IMR-90 (cell line): ENCODE measurements at regions not wholly inside any gene's neighbourhood (a gene's known extent, or its start where the extent isn't known, plus 50 kb on each side); places are given as distances from the start of the nearest gene placed in this dataset.
"Not testable (repeated sequence)": the region's sequence is repeated elsewhere in the genome, so short reads cannot be mapped to it uniquely, and the experiment has no call there.

Experiments used
- ATAC-seq: fragments of 200-7000 bp; cut with Tn5 transposase; 2 replicates; pipeline ENCODE4 v1.9.1; 2020; ENCODE audit warnings: low read depth, mild to moderate bottlenecking, moderate library complexity
- BruUV-seq: library from RNA; stranded (reverse); fragments of 400-500 nt; replicated peaks from 2 replicates; lab custom pipeline; 2021; lab: Mats Ljungman, UMichigan
- CTCF ChIA-PET: fragments of 300-600 bp; formaldehyde crosslinking; extraction: SDS; loops from one replicate; lab custom pipeline; 2021; ENCODE audit warnings: antibody characterized with exemption; lab: Yijun Ruan, JAX
- POLR2A ChIA-PET: fragments of 300-600 bp; sonication (Branson Sonifier 250); formaldehyde crosslinking; loops from one replicate; lab custom pipeline; 2022; ENCODE audit warnings: antibody characterized with exemption; ENCODE audit not compliant: unreplicated experiment; lab: Charles Lee
- DNase-seq: peaks from one replicate; pipeline ENCODE4 v3.0.0; 2013
- H2AFZ ChIP-seq: replicated peaks from 2 replicates; pipeline ENCODE3; 2013; ENCODE audit warnings: low read length, mild to moderate bottlenecking; ENCODE audit not compliant: poor library complexity
- H2AK5ac ChIP-seq: 2 replicates; pipeline ENCODE4 v1.6.1; 2013; ENCODE audit warnings: low read depth, low read length, inconsistent platforms
- H2AK9ac ChIP-seq: replicated peaks from 2 replicates; pipeline ENCODE3; 2013; ENCODE audit warnings: mild to moderate bottlenecking, low read depth, low read length, moderate library complexity; ENCODE audit not compliant: poor library complexity
- H2BK120ac ChIP-seq: 2 replicates; pipeline ENCODE4 v1.6.1; 2013; ENCODE audit warnings: low read depth, low read length, inconsistent platforms
- H2BK15ac ChIP-seq: 3 replicates; pipeline ENCODE4 v1.6.1; 2013; ENCODE audit warnings: low read depth, low read length, inconsistent platforms
- H2BK20ac ChIP-seq: 2 replicates; pipeline ENCODE4 v1.6.1; 2013; ENCODE audit warnings: low read depth, mild to moderate bottlenecking, inconsistent platforms, low read length, moderate library complexity
- H2BK5ac ChIP-seq: 2 replicates; pipeline ENCODE4 v1.6.1; 2013; ENCODE audit warnings: mild to moderate bottlenecking, low read depth, low read length, inconsistent platforms; ENCODE audit not compliant: poor library complexity, severe bottlenecking
- H3K14ac ChIP-seq: replicated peaks from 2 replicates; pipeline ENCODE4 v1.6.1; 2013; ENCODE audit warnings: low read depth, low read length, inconsistent platforms
- H3K18ac ChIP-seq: 2 replicates; pipeline ENCODE4 v1.6.1; 2013; ENCODE audit warnings: low read depth, low read length, control low read depth
- H3K23ac ChIP-seq: 2 replicates; pipeline ENCODE4 v1.6.1; 2013; ENCODE audit warnings: low read depth, low read length, inconsistent platforms
- H3K27ac ChIP-seq: 2 replicates; pipeline ENCODE4 v1.5.1; 2013; ENCODE audit warnings: mild to moderate bottlenecking, control low read depth, low read length; ENCODE audit not compliant: insufficient read depth
- H3K27me3 ChIP-seq: 2 replicates; pipeline ENCODE4 v1.6.1; 2013; ENCODE audit warnings: low read length; ENCODE audit not compliant: control insufficient read depth, insufficient read depth
- H3K36me3 ChIP-seq: 2 replicates; pipeline ENCODE4 v1.6.1; 2013; ENCODE audit warnings: low read length, mixed read lengths; ENCODE audit not compliant: control insufficient read depth, insufficient read depth
- H3K4ac ChIP-seq: 2 replicates; pipeline ENCODE4 v1.6.1; 2013; ENCODE audit warnings: low read depth, low read length, inconsistent platforms
- H3K4me1 ChIP-seq: 2 replicates; pipeline ENCODE4 v1.6.1; 2013; ENCODE audit warnings: low read length, mixed read lengths; ENCODE audit not compliant: control insufficient read depth, insufficient read depth
- H3K4me2 ChIP-seq: 2 replicates; pipeline ENCODE4 v1.6.1; 2013; ENCODE audit warnings: low read depth, mild to moderate bottlenecking, control low read depth, low read length, moderate library complexity
- H3K4me3 ChIP-seq: 2 replicates; pipeline ENCODE4 v1.5.1; 2013; ENCODE audit warnings: low read depth, mild to moderate bottlenecking, control low read depth, low read length, moderate library complexity; ENCODE audit not compliant: insufficient read depth
- H3K56ac ChIP-seq: 2 replicates; pipeline ENCODE4 v1.6.1; 2013; ENCODE audit warnings: low read length, inconsistent platforms; ENCODE audit not compliant: insufficient read depth; ENCODE audit errors: extremely low read depth
- H3K79me1 ChIP-seq, 2 experiments: 2 replicates each; pipeline ENCODE4 v1.6.1; 2013; ENCODE audit warnings: low read length in 2 of 2, inconsistent platforms in 1 of 2, low read depth in 1 of 2
- H3K9ac ChIP-seq: 2 replicates; pipeline ENCODE4 v1.6.1; 2013; ENCODE audit warnings: low read depth, low read length, control low read depth
- H3K9me1 ChIP-seq: 2 replicates; pipeline ENCODE4 v1.6.1; 2013; ENCODE audit warnings: low read length, inconsistent platforms; ENCODE audit not compliant: insufficient read depth
- H3K9me3 ChIP-seq: 2 replicates; pipeline ENCODE4 v1.6.1; 2013; ENCODE audit warnings: low read length; ENCODE audit not compliant: control insufficient read depth, insufficient read depth
- H4K20me1 ChIP-seq: 2 replicates; pipeline ENCODE4 v1.6.1; 2013; ENCODE audit warnings: low read length, inconsistent platforms; ENCODE audit not compliant: insufficient read depth
- H4K5ac ChIP-seq: 2 replicates; pipeline ENCODE4 v1.6.1; 2013; ENCODE audit warnings: mild to moderate bottlenecking, low read depth, low read length, control low read depth
- H4K8ac ChIP-seq, 2 experiments: 2 replicates each; pipeline ENCODE4 v1.6.1; 2013; ENCODE audit warnings: low read depth in 2 of 2, low read length in 2 of 2, control low read depth in 1 of 2, inconsistent platforms in 1 of 2
- H4K91ac ChIP-seq: 2 replicates; pipeline ENCODE4 v1.6.1; 2013; ENCODE audit warnings: low read depth, low read length, inconsistent platforms; ENCODE audit not compliant: insufficient read depth
- WGBS, 2 experiments: methylation state at CpG; one replicate each; pipeline versions ENCODE4 v1.1.5 to v1.1.7; 2013; ENCODE audit warnings: missing lambda C conversion rate in 2 of 2; ENCODE audit not compliant: insufficient read length in 1 of 2; ENCODE audit errors: extremely low coverage in 2 of 2; 5-methylcytosine and 5-hydroxymethylcytosine counted together
- dilution Hi-C: fragments of 300-500 bp; cut with HindIII; formaldehyde crosslinking; loops from one replicate; pipeline ENCODE4 v1.14.3; 2018; ENCODE audit warnings: low sequenced_read_pairs; ENCODE audit not compliant: unreplicated experiment
- in situ Hi-C: fragments of 300-500 bp; cut with MboI; formaldehyde crosslinking; loops from 3 replicates; pipeline ENCODE4 v1.14.3; 2019; ENCODE audit warnings: low sequenced_read_pairs, inconsistent platforms, mixed read lengths
- intact Hi-C: fragments of 100-400 bp; cut with micrococcal nuclease; formaldehyde crosslinking; loops from 2 replicates; pipeline ENCODE4 v1.10.0; 2022

DNA sequence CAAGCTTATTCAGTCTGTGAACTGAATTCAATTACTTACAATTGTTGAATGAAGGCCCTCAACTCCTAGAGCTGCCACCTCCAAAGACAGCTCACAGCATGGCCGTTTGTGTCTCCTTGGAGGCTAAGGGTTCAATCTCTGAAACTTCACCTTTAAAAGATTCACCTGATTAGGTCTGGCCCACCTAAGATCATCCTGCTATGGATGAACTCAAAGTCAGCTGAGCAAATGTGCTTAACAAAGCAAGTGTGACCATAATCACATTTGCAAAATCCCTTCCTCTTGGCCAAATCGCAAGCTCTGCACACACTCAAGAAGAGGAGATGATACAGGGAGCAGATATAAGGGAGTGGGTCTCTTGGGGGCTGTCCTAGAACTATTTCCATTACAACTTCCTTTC lies 105.0 kb upstream of the FAM90A1 start:
- WGBS, 2 experiments: no CpG with 5 or more reads among the region's 2 CpGs
- H3K79me1 ChIP-seq, H3K9me3 ChIP-seq, in situ Hi-C loops, H3K4me3 ChIP-seq, H3K27ac ChIP-seq, H2BK120ac ChIP-seq, H2AFZ ChIP-seq, H3K23ac ChIP-seq, POLR2A ChIA-PET, H4K91ac ChIP-seq, DNase-seq, H2BK15ac ChIP-seq, H2AK5ac ChIP-seq, H3K4me1 ChIP-seq, BruUV-seq, dilution Hi-C loops, H3K4ac ChIP-seq, H3K9me1 ChIP-seq, H2BK5ac ChIP-seq, H3K18ac ChIP-seq, H4K5ac ChIP-seq, H3K56ac ChIP-seq, H3K4me2 ChIP-seq, H4K20me1 ChIP-seq, H2AK9ac ChIP-seq, H2BK20ac ChIP-seq, H4K8ac ChIP-seq, intact Hi-C loops, ATAC-seq, H3K9ac ChIP-seq, CTCF ChIA-PET, H3K36me3 ChIP-seq, H3K14ac ChIP-seq, H3K27me3 ChIP-seq: not testable (repeated sequence)

- H4K91ac ChIP-seq, POLR2A ChIA-PET, H2BK5ac ChIP-seq, H2AK5ac ChIP-seq, H3K27ac ChIP-seq, H3K27me3 ChIP-seq, H3K56ac ChIP-seq, H3K4ac ChIP-seq, H2BK120ac ChIP-seq, ATAC-seq, H2BK15ac ChIP-seq, H2BK20ac ChIP-seq, H3K36me3 ChIP-seq, dilution Hi-C loops, BruUV-seq, H3K4me3 ChIP-seq, H3K14ac ChIP-seq, H3K4me1 ChIP-seq, H3K4me2 ChIP-seq, H4K8ac ChIP-seq, H3K9ac ChIP-seq, H4K20me1 ChIP-seq, H3K9me1 ChIP-seq, H4K5ac ChIP-seq, H2AK9ac ChIP-seq, intact Hi-C loops, H3K79me1 ChIP-seq, H3K18ac ChIP-seq, H3K9me3 ChIP-seq, H3K23ac ChIP-seq, CTCF ChIA-PET, DNase-seq, H2AFZ ChIP-seq: not testable (repeated sequence)
- in situ Hi-C loops: loop anchor here (25.0 kb wide), 1 partner anchor 239 kb away; the partner anchor contains the start of gene CLEC4A
- no CpG with 5 or more reads among the region's 3 CpGs for WGBS, 2 experiments
Measured at GRCh38 chr12:8351073-8351472, 104.7 kb upstream of the CLEC6A start.
